ENCODE measurements at regions not wholly inside any gene's neighbourhood (a gene's known extent, or its start where the extent isn't known, plus 50 kb on each side); places are given as distances from the start of the nearest gene placed in this dataset.

DNA sequence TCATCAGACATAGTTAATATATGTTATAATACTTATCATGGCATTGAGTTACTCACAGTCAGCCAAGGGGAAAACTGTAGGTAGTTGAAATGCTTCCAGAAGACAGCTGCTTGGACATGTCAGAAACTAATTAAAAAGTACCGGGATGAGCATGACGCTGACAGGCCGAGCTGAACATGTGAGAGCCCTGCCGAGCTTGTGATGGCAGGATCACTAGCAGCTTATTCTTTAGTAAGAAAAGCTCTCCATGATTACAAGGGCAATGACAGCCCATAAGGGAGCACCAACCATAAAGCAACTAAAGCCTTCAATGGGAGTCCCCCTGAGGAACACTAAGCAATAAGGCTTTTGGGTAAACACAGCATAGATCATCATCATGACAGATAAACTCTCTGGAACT, 435.6 kb downstream of the TLL1 start:
- Histone ChIP-seq H3K9me3 (ENCODE audit: control insufficient read depth, insufficient read depth, low read depth, low read length) (no peaks in the 10 kb centered on the region), H3K27me3 (ENCODE audit: control insufficient read depth, insufficient read depth, low read length) (no peaks in the 10 kb centered on the region), H3K4me1 (ENCODE audit: control insufficient read depth, insufficient read depth, low read length) (peaks cover 6% of the 10 kb centered on the region; the same call in 1 of the 2 replicates), H3K9ac (ENCODE audit: low read length) (no peak overlapping the region), H3K4me3 (ENCODE audit: low read depth, low read length) (no peak overlapping the region), H3K27ac (ENCODE audit: low read depth, low read length) (no peak overlapping the region), H3K36me3 (ENCODE audit: control insufficient read depth, insufficient read depth, low read length) (no peaks in the 10 kb centered on the region)

DNA sequence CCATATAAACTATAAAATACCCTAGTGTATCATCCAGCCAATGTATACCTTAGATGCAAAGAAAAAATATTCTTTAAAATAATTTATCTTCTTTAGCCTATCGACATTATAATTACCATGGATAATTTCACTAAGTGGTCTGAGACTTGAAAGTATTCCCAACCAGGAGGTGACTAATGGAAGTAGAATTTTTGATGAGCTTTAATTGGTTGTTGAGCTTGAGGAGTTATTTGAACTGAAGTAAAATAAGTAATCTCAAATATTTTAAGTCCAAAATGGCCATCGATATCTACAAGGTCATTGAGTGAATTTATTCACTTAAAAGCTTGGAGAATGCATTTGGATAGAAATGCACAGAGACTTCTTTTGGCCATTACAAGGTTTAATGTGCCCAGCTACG, 436.2 kb downstream of the TLL1 start:
- no peak overlapping the region for H3K9ac ChIP-seq (ENCODE audit: low read length)

DNA sequence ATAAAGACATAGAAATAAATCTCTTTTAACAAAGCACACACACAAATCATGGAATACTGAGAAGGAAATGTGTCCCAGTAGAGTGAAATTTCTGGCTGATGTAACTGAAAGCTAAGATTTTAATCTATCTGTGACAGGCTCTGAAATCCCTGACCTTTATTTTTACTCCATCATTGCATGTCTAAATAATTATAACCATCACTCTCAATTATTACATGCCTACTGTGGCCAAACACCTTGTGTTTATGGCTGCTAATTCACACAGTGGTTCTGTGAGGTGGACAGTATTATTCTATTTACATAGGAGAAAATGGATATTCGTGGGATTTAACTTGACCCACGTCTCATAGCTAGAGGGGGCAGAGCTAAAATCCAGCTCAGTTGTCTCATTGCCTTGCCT, 438.1 kb downstream of the TLL1 start:
- Histone ChIP-seq H3K36me3 (ENCODE audit: control insufficient read depth, insufficient read depth, low read length) (no peaks in the 10 kb centered on the region), H3K4me1 (ENCODE audit: control insufficient read depth, insufficient read depth, low read length) (peaks cover 6% of the 10 kb centered on the region; the same call in 1 of the 2 replicates), H3K27ac (ENCODE audit: low read depth, low read length) (no peak overlapping the region), H3K4me3 (ENCODE audit: low read depth, low read length) (no peak overlapping the region), H3K9me3 (ENCODE audit: control insufficient read depth, insufficient read depth, low read depth, low read length) (no peaks in the 10 kb centered on the region), H3K9ac (ENCODE audit: low read length) (no peak overlapping the region), H3K27me3 (ENCODE audit: control insufficient read depth, insufficient read depth, low read length) (no peaks in the 10 kb centered on the region)

More for the DNA sequence above, 436.2 kb downstream of the TLL1 start:
- Histone ChIP-seq H3K4me3 (ENCODE audit: low read depth, low read length) (no peak overlapping the region), H3K27ac (ENCODE audit: low read depth, low read length) (no peak overlapping the region), H3K36me3 (ENCODE audit: control insufficient read depth, insufficient read depth, low read length) (no peaks in the 10 kb centered on the region), H3K9me3 (ENCODE audit: control insufficient read depth, insufficient read depth, low read depth, low read length) (no peaks in the 10 kb centered on the region), H3K27me3 (ENCODE audit: control insufficient read depth, insufficient read depth, low read length) (no peaks in the 10 kb centered on the region), H3K4me1 (ENCODE audit: control insufficient read depth, insufficient read depth, low read length) (peaks cover 6% of the 10 kb centered on the region; the same call in 1 of the 2 replicates)

DNA sequence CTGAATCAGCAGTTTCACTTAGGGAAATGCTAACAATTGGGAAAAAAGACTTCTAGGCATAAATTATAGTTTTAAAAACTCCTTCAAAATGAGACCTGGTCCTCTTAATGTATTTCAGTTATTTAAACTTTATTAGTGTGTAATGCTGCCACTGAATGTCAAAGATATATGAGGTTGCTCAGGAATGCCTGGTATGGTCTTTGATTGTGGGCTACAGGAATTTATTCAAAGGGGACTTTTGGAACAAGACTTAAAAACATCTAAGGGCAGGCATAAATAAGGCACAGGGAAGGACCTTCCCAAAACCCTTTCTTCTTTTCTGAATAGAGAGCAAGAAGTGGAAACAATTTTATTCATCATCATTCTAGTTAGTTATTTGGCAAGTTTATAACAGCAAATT, 439.1 kb downstream of the TLL1 start:
- Histone ChIP-seq H3K4me3 (ENCODE audit: low read depth, low read length) (no peak overlapping the region), H3K36me3 (ENCODE audit: control insufficient read depth, insufficient read depth, low read length) (no peaks in the 10 kb centered on the region), H3K4me1 (ENCODE audit: control insufficient read depth, insufficient read depth, low read length) (peaks cover 6% of the 10 kb centered on the region; the same call in 1 of the 2 replicates), H3K27me3 (ENCODE audit: control insufficient read depth, insufficient read depth, low read length) (no peaks in the 10 kb centered on the region), H3K9ac (ENCODE audit: low read length) (no peak overlapping the region), H3K27ac (ENCODE audit: low read depth, low read length) (no peak overlapping the region), H3K9me3 (ENCODE audit: control insufficient read depth, insufficient read depth, low read depth, low read length) (no peaks in the 10 kb centered on the region)

DNA sequence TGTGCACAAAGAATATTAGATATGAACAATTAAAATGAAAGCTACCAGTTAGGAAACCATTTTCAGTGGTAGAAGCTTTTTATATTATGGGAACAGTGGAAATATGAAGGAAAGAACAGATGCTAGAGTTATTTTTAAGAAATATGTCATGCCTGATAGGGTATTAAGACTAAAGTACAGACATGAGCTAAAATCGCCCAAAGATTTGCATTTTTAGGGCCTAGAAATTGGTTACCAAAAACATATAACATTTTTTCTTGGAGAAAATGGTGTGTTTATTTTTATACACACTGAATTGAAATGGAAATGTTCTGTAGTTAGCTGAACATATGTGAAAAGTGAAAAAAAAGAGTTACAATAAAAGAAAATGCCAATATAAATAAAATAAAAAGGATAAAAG, 441.9 kb downstream of the TLL1 start:
- Histone ChIP-seq H3K4me1 (ENCODE audit: control insufficient read depth, insufficient read depth, low read length) (peaks cover 6% of the 10 kb centered on the region; the same call in 1 of the 2 replicates), H3K9ac (ENCODE audit: low read length) (no peak overlapping the region), H3K27ac (ENCODE audit: low read depth, low read length) (no peak overlapping the region), H3K9me3 (ENCODE audit: control insufficient read depth, insufficient read depth, low read depth, low read length) (no peaks in the 10 kb centered on the region), H3K4me3 (ENCODE audit: low read depth, low read length) (no peak overlapping the region), H3K27me3 (ENCODE audit: control insufficient read depth, insufficient read depth, low read length) (no peaks in the 10 kb centered on the region), H3K36me3 (ENCODE audit: control insufficient read depth, insufficient read depth, low read length) (no peaks in the 10 kb centered on the region)

DNA sequence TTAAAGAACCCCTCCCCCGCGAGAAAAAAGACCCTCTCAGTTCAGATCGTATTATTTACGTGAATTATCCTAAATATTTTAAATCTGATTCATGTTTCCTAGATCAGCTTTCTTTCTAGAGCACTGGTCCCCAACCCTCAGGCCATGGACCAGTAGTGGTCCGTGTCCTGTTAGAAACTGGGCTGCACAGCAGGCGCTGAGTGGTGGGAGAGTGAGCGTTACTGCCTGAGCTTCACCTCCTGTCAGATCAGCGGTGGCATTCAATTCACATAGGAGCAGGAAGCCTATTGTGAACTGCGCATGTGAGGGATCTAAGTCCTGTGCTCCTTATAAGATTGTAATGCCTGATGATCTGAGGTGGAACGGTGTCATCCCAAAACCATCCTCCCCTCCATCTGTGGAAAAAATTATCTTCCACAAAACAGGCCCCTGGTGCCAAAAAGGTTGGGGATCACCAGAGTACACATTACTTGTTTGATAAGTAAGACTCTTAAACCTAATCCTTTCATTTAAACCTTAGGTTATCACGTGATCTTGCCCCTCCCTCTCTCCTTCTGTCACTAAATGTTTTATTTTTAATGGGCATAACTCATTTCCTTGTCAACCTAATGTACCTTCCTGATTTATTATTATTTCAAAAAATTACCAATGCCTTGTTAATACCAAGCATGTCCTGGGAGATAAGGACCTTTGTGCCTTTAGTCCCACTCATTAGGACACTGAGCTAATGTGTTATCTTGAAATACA, 442.9 kb downstream of the TLL1 start:
- H3K36me3 ChIP-seq (ENCODE audit: control insufficient read depth, insufficient read depth, low read length) = no peaks in the 10 kb centered on the region
- no peak overlapping the region for H3K9ac ChIP-seq (ENCODE audit: low read length)
- H3K27ac ChIP-seq (ENCODE audit: low read depth, low read length) = no peak overlapping the region
- H3K27me3 ChIP-seq (ENCODE audit: control insufficient read depth, insufficient read depth, low read length) = no peaks in the 10 kb centered on the region
- no peak overlapping the region for H3K4me3 ChIP-seq (ENCODE audit: low read depth, low read length)
- H3K4me1 ChIP-seq (ENCODE audit: control insufficient read depth, insufficient read depth, low read length) = peaks cover 6% of the 10 kb centered on the region; the same call in 1 of the 2 replicates
- H3K9me3 ChIP-seq (ENCODE audit: control insufficient read depth, insufficient read depth, low read depth, low read length) = no peaks in the 10 kb centered on the region

DNA sequence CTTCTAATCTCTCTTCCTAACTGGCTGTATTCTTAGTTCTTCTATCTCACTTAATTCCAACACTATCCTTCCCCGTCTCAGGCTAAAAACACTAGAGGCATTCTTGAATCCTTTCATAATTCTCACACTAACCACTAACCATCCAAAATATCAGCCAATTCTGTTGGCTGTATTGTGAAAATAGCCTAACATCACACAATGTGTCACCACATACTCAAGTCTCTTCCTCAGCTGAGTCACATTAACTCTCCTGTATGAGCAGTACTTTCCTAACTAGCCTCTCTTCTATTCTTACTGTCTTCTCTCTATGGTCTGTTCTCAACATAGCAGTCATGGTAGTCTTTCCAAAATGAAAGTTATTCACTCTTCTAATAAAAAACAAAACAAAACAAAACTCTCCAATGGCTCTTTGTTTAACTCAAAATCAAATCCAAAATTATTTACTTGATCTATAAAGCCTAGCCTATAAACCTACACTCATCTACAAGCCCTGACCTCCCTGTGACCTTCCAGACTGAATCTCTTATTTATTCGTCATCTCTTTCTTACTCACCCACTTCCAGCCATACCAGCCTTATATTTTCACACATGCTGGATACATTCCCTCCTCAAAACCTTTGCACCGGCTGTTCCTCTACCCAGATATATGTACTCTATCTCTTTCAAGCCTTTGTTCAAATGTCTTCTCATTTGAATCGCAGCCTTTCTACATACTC, 445.9 kb downstream of the TLL1 start:
- H3K36me3 ChIP-seq (ENCODE audit: control insufficient read depth, insufficient read depth, low read length) = no peaks in the 10 kb centered on the region
- H3K27me3 ChIP-seq (ENCODE audit: control insufficient read depth, insufficient read depth, low read length) = no peaks in the 10 kb centered on the region
- no peaks in the 10 kb centered on the region for H3K9me3 ChIP-seq (ENCODE audit: control insufficient read depth, insufficient read depth, low read depth, low read length)
- no peak overlapping the region for H3K9ac ChIP-seq (ENCODE audit: low read length)
- no peak overlapping the region for H3K27ac ChIP-seq (ENCODE audit: low read depth, low read length)
- no peaks in the 10 kb centered on the region for H3K4me1 ChIP-seq (ENCODE audit: control insufficient read depth, insufficient read depth, low read length)
- no peak overlapping the region for H3K4me3 ChIP-seq (ENCODE audit: low read depth, low read length)

DNA sequence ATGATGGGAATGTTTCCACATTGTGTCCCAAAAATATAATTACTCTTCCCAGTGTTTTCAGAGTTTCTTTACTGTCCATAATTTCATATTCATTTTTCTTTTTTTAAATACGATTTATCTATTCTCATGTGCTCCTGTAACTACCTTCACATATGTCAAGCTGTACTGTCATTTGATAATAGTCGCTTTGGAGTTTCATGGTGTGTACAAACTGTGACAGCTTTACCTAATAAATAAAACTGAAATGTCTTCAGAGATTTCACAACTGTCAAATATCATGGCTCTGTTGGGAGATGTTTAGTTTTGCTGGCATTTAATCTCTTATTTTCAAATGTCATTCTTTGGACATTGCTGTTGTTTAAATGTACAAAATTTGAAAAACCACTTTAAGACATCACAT, 450.2 kb downstream of the TLL1 start:
- Histone ChIP-seq H3K4me1 (ENCODE audit: control insufficient read depth, insufficient read depth, low read length) (no peaks in the 10 kb centered on the region), H3K9me3 (ENCODE audit: control insufficient read depth, insufficient read depth, low read depth, low read length) (no peaks in the 10 kb centered on the region), H3K4me3 (ENCODE audit: low read depth, low read length) (no peak overlapping the region), H3K36me3 (ENCODE audit: control insufficient read depth, insufficient read depth, low read length) (no peaks in the 10 kb centered on the region), H3K9ac (ENCODE audit: low read length) (no peak overlapping the region), H3K27ac (ENCODE audit: low read depth, low read length) (no peak overlapping the region), H3K27me3 (ENCODE audit: control insufficient read depth, insufficient read depth, low read length) (no peaks in the 10 kb centered on the region)

DNA sequence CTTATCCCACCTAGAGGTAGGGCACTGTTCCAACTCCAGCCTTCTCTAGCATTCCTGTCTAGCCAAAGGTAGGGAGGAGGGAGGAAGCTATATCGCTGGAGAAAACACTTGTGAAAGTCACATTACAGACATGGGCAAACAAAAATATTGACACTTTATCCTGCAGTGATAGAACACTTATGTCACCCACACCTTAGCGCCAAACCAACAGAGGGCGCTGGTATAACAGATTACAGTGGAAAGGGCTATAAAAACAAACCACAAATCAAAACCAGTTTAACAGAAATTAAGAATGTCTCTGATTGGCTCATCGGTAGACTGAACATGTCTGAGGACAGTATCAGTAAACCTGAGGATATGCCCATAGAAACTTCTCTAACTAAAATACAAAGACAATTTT, 451.3 kb downstream of the TLL1 start:
- no peaks in the 10 kb centered on the region for H3K4me1 ChIP-seq (ENCODE audit: control insufficient read depth, insufficient read depth, low read length)
- H3K4me3 ChIP-seq (ENCODE audit: low read depth, low read length) = no peak overlapping the region
- H3K9me3 ChIP-seq (ENCODE audit: control insufficient read depth, insufficient read depth, low read depth, low read length) = no peaks in the 10 kb centered on the region
- H3K27me3 ChIP-seq (ENCODE audit: control insufficient read depth, insufficient read depth, low read length) = no peaks in the 10 kb centered on the region
- no peaks in the 10 kb centered on the region for H3K36me3 ChIP-seq (ENCODE audit: control insufficient read depth, insufficient read depth, low read length)
- H3K27ac ChIP-seq (ENCODE audit: low read depth, low read length) = no peak overlapping the region
- H3K9ac ChIP-seq (ENCODE audit: low read length) = no peak overlapping the region

DNA sequence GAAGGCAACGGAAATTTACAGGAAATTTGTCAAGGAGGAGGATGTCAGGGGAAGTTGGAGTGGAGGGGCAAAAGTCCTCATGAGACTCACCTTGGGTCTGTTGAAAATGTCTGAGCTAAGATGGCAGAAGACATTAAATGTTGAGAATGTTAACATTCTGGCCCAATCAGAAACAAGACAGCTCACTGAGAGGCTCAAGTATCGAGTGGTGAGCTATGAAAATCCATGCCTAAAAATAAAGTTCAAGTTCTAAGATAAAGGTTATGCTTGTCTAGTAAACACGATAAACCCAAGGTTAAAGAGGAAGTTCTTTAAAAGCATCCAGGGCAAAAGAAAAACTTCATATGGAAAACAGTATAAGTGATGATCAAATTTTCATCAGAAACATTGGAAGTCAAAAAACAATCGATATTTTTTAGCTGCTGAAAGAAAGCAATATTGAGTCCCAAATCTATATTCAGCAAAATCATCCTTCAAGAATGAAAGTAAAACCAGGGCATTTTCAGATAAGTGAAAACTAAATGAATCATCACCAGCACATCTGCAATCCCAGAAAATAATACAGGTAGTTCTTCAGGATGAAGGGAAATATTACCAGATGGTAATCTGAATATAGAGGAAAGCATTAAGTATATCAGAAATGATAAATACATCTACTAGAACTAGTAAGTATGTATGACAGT, 462.4 kb downstream of the TLL1 start:
- Histone ChIP-seq H3K4me1 (ENCODE audit: control insufficient read depth, insufficient read depth, low read length) (no peaks in the 10 kb centered on the region; the same call in 1 of the 2 replicates), H3K27me3 (ENCODE audit: control insufficient read depth, insufficient read depth, low read length) (no peaks in the 10 kb centered on the region), H3K36me3 (ENCODE audit: control insufficient read depth, insufficient read depth, low read length) (no peaks in the 10 kb centered on the region), H3K9me3 (ENCODE audit: control insufficient read depth, insufficient read depth, low read depth, low read length) (no peaks in the 10 kb centered on the region), H3K27ac (ENCODE audit: low read depth, low read length) (no peak overlapping the region), H3K4me3 (ENCODE audit: low read depth, low read length) (no peak overlapping the region), H3K9ac (ENCODE audit: low read length) (no peak overlapping the region)

DNA sequence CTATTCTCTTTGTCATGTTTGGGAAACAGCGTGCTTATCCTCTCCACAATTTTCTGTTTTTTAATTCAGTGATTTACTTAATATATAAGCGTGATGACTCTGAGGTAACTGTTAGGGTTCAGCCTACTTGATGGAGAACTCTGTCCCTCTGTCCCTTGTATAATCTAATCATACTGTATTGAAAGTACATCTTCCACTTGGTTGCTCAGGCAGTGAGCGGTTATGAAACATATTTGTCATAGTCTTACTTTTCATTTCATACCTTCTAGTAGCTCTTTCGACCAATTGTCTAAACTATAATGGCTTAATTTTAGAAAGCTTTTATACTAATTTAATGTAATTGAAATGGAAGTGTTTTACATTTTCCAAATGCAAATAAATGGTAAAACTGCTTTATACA, 469.0 kb downstream of the TLL1 start:
- no peaks in the 10 kb centered on the region for H3K27me3 ChIP-seq (ENCODE audit: control insufficient read depth, insufficient read depth, low read length)
- no peak overlapping the region for H3K4me3 ChIP-seq (ENCODE audit: low read depth, low read length)
- no peaks in the 10 kb centered on the region for H3K9me3 ChIP-seq (ENCODE audit: control insufficient read depth, insufficient read depth, low read depth, low read length)
- H3K9ac ChIP-seq (ENCODE audit: low read length) = no peak overlapping the region
- H3K27ac ChIP-seq (ENCODE audit: low read depth, low read length) = no peak overlapping the region
- no peaks in the 10 kb centered on the region for H3K36me3 ChIP-seq (ENCODE audit: control insufficient read depth, insufficient read depth, low read length)
- H3K4me1 ChIP-seq (ENCODE audit: control insufficient read depth, insufficient read depth, low read length) = no peaks in the 10 kb centered on the region
